B cell (primary cell): ENCODE measurements at regions not wholly inside any gene's neighbourhood (a gene's known extent, or its start where the extent isn't known, plus 50 kb on each side); places are given as distances from the start of the nearest gene placed in this dataset.

ENCODE experiments used
- ATAC-seq: fragments of 200-7000 bp; cut with Tn5 transposase; one replicate; pipeline ENCODE4 v1.10.0; 2021; ENCODE audit warnings: low read depth, mild to moderate bottlenecking, moderate number of reproducible peaks, moderate library complexity
- CTCF ChIA-PET: fragments of 350-600 bp; sonication (Branson Sonifier 250); formaldehyde crosslinking; loops from one replicate; lab custom pipeline; 2021; ENCODE audit warnings: antibody characterized with exemption, inconsistent platforms; lab: Charles Lee
- POLR2A ChIA-PET: fragments of 350-600 bp; sonication (Branson Sonifier 250); formaldehyde crosslinking; loops from one replicate; lab custom pipeline; 2021; ENCODE audit warnings: antibody characterized with exemption; lab: Charles Lee
- DNase-seq: peaks from one replicate; pipeline ENCODE4 v3.0.0; 2013
- H2AFZ ChIP-seq: 2 replicates; pipeline ENCODE4 v1.6.1; 2012; ENCODE audit warnings: mild to moderate bottlenecking, low read depth, low read length; ENCODE audit not compliant: insufficient read depth, poor library complexity, severe bottlenecking
- H3K27ac ChIP-seq, 2 donors: 1 replicate in 1 of 2; 2 replicates in 1 of 2; pipeline ENCODE4 v1.5.1; 2012 to 2013; ENCODE audit warnings: low read length in 2 of 2, mild to moderate bottlenecking in 2 of 2, moderate library complexity in 1 of 2
- H3K27me3 ChIP-seq, 4 experiments: fragments of 200-600 bp in 1 of 4; sonication (generic) in 1 of 4; replicated peaks in 1 of 4; 1 replicate in 2 of 4; 2 replicates in 2 of 4; pipeline versions ENCODE4 v1.6.1 to v1.7.0; 2013 to 2016; ENCODE audit warnings: low read length in 3 of 4, mild to moderate bottlenecking in 2 of 4, mixed read lengths in 1 of 4, moderate library complexity in 1 of 4; ENCODE audit not compliant: insufficient read depth in 4 of 4, control insufficient read depth in 3 of 4; ENCODE audit errors: control extremely low read depth in 1 of 4
- H3K36me3 ChIP-seq, 2 experiments: replicated peaks in 1 of 2; 1 replicate in 1 of 2; 2 replicates in 1 of 2; pipeline versions ENCODE4 v1.6.1 to v1.7.1; 2013; ENCODE audit warnings: low read length in 1 of 2; ENCODE audit not compliant: insufficient read depth in 2 of 2, control insufficient read depth in 1 of 2; ENCODE audit errors: control extremely low read depth in 1 of 2, extremely low read depth in 1 of 2
- H3K4me1 ChIP-seq, 2 donors: fragments of 200-600 bp in 1 of 2; sonication (generic) in 1 of 2; 1 replicate in 1 of 2; 2 replicates in 1 of 2; pipeline versions ENCODE4 v1.5.1 to v1.6.1; 2013 to 2017; ENCODE audit warnings: low read length in 2 of 2; ENCODE audit not compliant: control insufficient read depth in 2 of 2, insufficient read depth in 2 of 2
- H3K4me2 ChIP-seq: replicated peaks from 2 replicates; pipeline ENCODE3; 2012; ENCODE audit warnings: mild to moderate bottlenecking, low read depth, low read length; ENCODE audit not compliant: poor library complexity, severe bottlenecking
- H3K4me3 ChIP-seq, 5 experiments: fragments of 200-600 bp in 1 of 5; sonication (generic) in 1 of 5; 1 replicate in 3 of 5; 2 replicates in 2 of 5; pipeline versions ENCODE4 v1.5.1 to v1.7.0; 2011 to 2016; ENCODE audit warnings: low read length in 4 of 5, mild to moderate bottlenecking in 4 of 5, low read depth in 2 of 5, control low read depth in 1 of 5, moderate library complexity in 1 of 5; ENCODE audit not compliant: insufficient read depth in 1 of 5; ENCODE audit errors: control extremely low read depth in 1 of 5, extremely low read depth in 1 of 5
- H3K79me2 ChIP-seq: fragments of 200-600 bp; sonication (generic); one replicate; pipeline ENCODE4 v1.6.0; 2016; ENCODE audit warnings: low read length; ENCODE audit not compliant: control insufficient read depth, insufficient read depth
- H3K9ac ChIP-seq: fragments of 200-600 bp; sonication (generic); 2 replicates; pipeline ENCODE4 v1.6.1; 2017; ENCODE audit warnings: mild to moderate bottlenecking, low read length, moderate library complexity
- H3K9me3 ChIP-seq, 3 donors: one replicate each; pipeline versions ENCODE4 v1.6.1 to v1.7.1; 2013; ENCODE audit warnings: low read length in 2 of 3; ENCODE audit not compliant: control insufficient read depth in 2 of 3, insufficient read depth in 1 of 3; ENCODE audit errors: control extremely low read depth in 1 of 3
- H4K20me1 ChIP-seq: 2 replicates; pipeline ENCODE4 v1.6.0; 2012; ENCODE audit warnings: mild to moderate bottlenecking, low read length; ENCODE audit not compliant: insufficient read depth, control insufficient read depth, poor library complexity, severe bottlenecking
- H3K27ac Mint-ChIP-seq: one replicate; pipeline ENCODE4 v1.8.0; 2021; ENCODE audit warnings: mixed read lengths
- H3K27me3 Mint-ChIP-seq: one replicate; pipeline ENCODE4 v1.8.0; 2021; ENCODE audit warnings: mixed read lengths
- H3K4me1 Mint-ChIP-seq: one replicate; pipeline ENCODE4 v1.8.0; 2021; ENCODE audit warnings: mixed read lengths
- H3K4me3 Mint-ChIP-seq: one replicate; pipeline ENCODE4 v1.8.0; 2021; ENCODE audit warnings: mixed read lengths
- H3K9me3 Mint-ChIP-seq: one replicate; pipeline ENCODE4 v1.8.0; 2022; ENCODE audit warnings: mixed read lengths; ENCODE audit not compliant: insufficient read depth
- EZH2 ChIP-seq: IDR thresholded peaks from 2 replicates; pipeline ENCODE4 v1.6.1; 2012; ENCODE audit warnings: borderline replicate concordance, low read depth, mild to moderate bottlenecking, moderate library complexity, low read length; ENCODE audit not compliant: insufficient read depth, poor library complexity, severe bottlenecking
- WGBS: methylation state at CpG from one replicate; pipeline ENCODE4 v1.1.5; 2013; ENCODE audit warnings: missing lambda C conversion rate; ENCODE audit not compliant: insufficient coverage; 5-methylcytosine and 5-hydroxymethylcytosine counted together
- intact Hi-C: fragments of 100-400 bp; cut with micrococcal nuclease; formaldehyde crosslinking; loops from one replicate; pipeline ENCODE4 v1.10.0; 2022
- TF ChIP-seq, protein P1 (sequence below): fragments of 200-600 bp; IDR thresholded peaks from one replicate; pipeline ENCODE4 v1.8.0; 2022; ENCODE audit warnings: antibody characterized with exemption, mild to moderate bottlenecking

- WGBS: 86% methylated on average over 7 of the region's 7 CpGs
- Histone ChIP-seq H3K27me3 (no peaks in the 10 kb centered on the region), H3K9ac (no peak overlapping the region), H3K79me2 (no peaks in the 10 kb centered on the region), H4K20me1 (no peaks in the 10 kb centered on the region), H3K27ac (no peak overlapping the region), H3K4me3 (no peak overlapping the region), H2AFZ (no peak overlapping the region), H3K4me2 (no peak overlapping the region), H3K9me3 (peaks cover 0 to 10% (median 2%) of the 10 kb centered on the region in 3 donors), H3K36me3 (no peaks in the 10 kb centered on the region), H3K4me1 (no peaks in the 10 kb centered on the region)
- TF ChIP-seq, protein P1, sequence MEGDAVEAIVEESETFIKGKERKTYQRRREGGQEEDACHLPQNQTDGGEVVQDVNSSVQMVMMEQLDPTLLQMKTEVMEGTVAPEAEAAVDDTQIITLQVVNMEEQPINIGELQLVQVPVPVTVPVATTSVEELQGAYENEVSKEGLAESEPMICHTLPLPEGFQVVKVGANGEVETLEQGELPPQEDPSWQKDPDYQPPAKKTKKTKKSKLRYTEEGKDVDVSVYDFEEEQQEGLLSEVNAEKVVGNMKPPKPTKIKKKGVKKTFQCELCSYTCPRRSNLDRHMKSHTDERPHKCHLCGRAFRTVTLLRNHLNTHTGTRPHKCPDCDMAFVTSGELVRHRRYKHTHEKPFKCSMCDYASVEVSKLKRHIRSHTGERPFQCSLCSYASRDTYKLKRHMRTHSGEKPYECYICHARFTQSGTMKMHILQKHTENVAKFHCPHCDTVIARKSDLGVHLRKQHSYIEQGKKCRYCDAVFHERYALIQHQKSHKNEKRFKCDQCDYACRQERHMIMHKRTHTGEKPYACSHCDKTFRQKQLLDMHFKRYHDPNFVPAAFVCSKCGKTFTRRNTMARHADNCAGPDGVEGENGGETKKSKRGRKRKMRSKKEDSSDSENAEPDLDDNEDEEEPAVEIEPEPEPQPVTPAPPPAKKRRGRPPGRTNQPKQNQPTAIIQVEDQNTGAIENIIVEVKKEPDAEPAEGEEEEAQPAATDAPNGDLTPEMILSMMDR: no peak
- no peaks in the 10 kb centered on the region for H3K9me3 Mint-ChIP-seq
- intact Hi-C loops: no loop called here
- ChIA-PET POLR2A (no interaction called here), CTCF (no interaction called here)
- peaks cover 17% of the 10 kb centered on the region for H3K27me3 Mint-ChIP-seq
- no peak overlapping the region for H3K27ac Mint-ChIP-seq
- no peak overlapping the region for H3K4me3 Mint-ChIP-seq
- ATAC-seq (no peak), DNase-seq (no peak)
- H3K4me1 Mint-ChIP-seq: no peaks in the 10 kb centered on the region
Measured at GRCh38 chr3:8371960-8372463, 129.6 kb upstream of the LMCD1 start.

GRCh38 chr3:8380904-8381704 lies 120.5 kb upstream of the LMCD1 start:
- WGBS: 89% methylated on average over 1 of the region's 5 CpGs
- no peak overlapping the region for H3K27ac ChIP-seq
- no peaks in the 10 kb centered on the region for H3K27me3 ChIP-seq
- Mint-ChIP-seq H3K27me3 (no peaks in the 10 kb centered on the region), H3K4me3 (no peak overlapping the region), H3K27ac (no peak overlapping the region), H3K9me3 (peaks cover 2% of the 10 kb centered on the region), H3K4me1 (no peaks in the 10 kb centered on the region)
- H3K9me3 ChIP-seq: peaks cover 0 to 2% (median 0%) of the 10 kb centered on the region in 3 donors
- POLR2A ChIA-PET: no interaction called here
- H3K4me3 ChIP-seq: no peak overlapping the region
- no peak overlapping the region for H3K4me2 ChIP-seq
- no peaks in the 10 kb centered on the region for H3K36me3 ChIP-seq
- H3K4me1 ChIP-seq: no peaks in the 10 kb centered on the region
- H4K20me1 ChIP-seq: no peaks in the 10 kb centered on the region
- no peaks in the 10 kb centered on the region for H3K79me2 ChIP-seq
- H3K9ac ChIP-seq: no peak overlapping the region
- no peak for ATAC-seq
- DNase-seq: no peak
- TF ChIP-seq EZH2: no peak
- TF ChIP-seq, protein P1: no peak
- CTCF ChIA-PET: no interaction called here
- intact Hi-C loops: no loop called here
- no peak overlapping the region for H2AFZ ChIP-seq
